IPS-20b (cell line): ENCODE measurements at regions not wholly inside any gene's neighbourhood (a gene's known extent, or its start where the extent isn't known, plus 50 kb on each side); places are given as distances from the start of the nearest gene placed in this dataset.

Source experiments
- H3K27ac ChIP-seq: one replicate; pipeline ENCODE4 v1.5.1; 2013; ENCODE audit warnings: low read length
- H3K27me3 ChIP-seq: 2 replicates; pipeline ENCODE4 v1.6.1; 2013; ENCODE audit warnings: mild to moderate bottlenecking, low read length, inconsistent platforms; ENCODE audit not compliant: insufficient read depth
- H3K36me3 ChIP-seq: 2 replicates; pipeline ENCODE4 v1.6.1; 2013; ENCODE audit warnings: low read depth, mild to moderate bottlenecking, inconsistent platforms, low read length, moderate library complexity; ENCODE audit not compliant: insufficient read depth
- H3K4me1 ChIP-seq: 2 replicates; pipeline ENCODE4 v1.6.1; 2013; ENCODE audit warnings: mild to moderate bottlenecking, control low read depth, inconsistent platforms, low read length, moderate library complexity; ENCODE audit not compliant: insufficient read depth
- H3K4me3 ChIP-seq: 2 replicates; pipeline ENCODE4 v1.5.1; 2013; ENCODE audit warnings: mild to moderate bottlenecking, low read length, inconsistent platforms
- H3K9ac ChIP-seq: 2 replicates; pipeline ENCODE4 v1.6.1; 2013; ENCODE audit warnings: low read depth, mild to moderate bottlenecking, inconsistent platforms, low read length, moderate library complexity
- H3K9me3 ChIP-seq: 2 replicates; pipeline ENCODE4 v1.6.1; 2013; ENCODE audit warnings: mild to moderate bottlenecking, low read depth, low read length, inconsistent platforms; ENCODE audit not compliant: insufficient read depth

GRCh38 chr3:94896994-94897393, 834.1 kb downstream of the NSUN3 start:
- Histone ChIP-seq H3K9ac (no peak overlapping the region), H3K27ac (no peak overlapping the region)

GRCh38 chr3:94904156-94904674, 841.4 kb downstream of the NSUN3 start:
- Histone ChIP-seq H3K27me3 (no peaks in the 10 kb centered on the region), H3K4me1 (no peaks in the 10 kb centered on the region), H3K36me3 (no peaks in the 10 kb centered on the region), H3K27ac (no peak overlapping the region), H3K9ac (no peak overlapping the region), H3K4me3 (no peak overlapping the region), H3K9me3 (no peaks in the 10 kb centered on the region)

More at GRCh38 chr3:94896994-94897393, 834.1 kb downstream of the NSUN3 start:
- no peaks in the 10 kb centered on the region for H3K36me3 ChIP-seq
- H3K9me3 ChIP-seq, result no peaks in the 10 kb centered on the region
- H3K27me3 ChIP-seq, result no peaks in the 10 kb centered on the region
- H3K4me1 ChIP-seq, result no peaks in the 10 kb centered on the region
- no peak overlapping the region for H3K4me3 ChIP-seq

- Histone ChIP-seq H3K27me3 (no peaks in the 10 kb centered on the region), H3K4me1 (no peaks in the 10 kb centered on the region), H3K9ac (no peak overlapping the region), H3K27ac (no peak overlapping the region), H3K4me3 (no peak overlapping the region), H3K9me3 (no peaks in the 10 kb centered on the region), H3K36me3 (no peaks in the 10 kb centered on the region)
Measured at GRCh38 chr3:94909726-94910125, 846.9 kb downstream of the NSUN3 start.

- no peaks in the 10 kb centered on the region for H3K4me1 ChIP-seq
- no peaks in the 10 kb centered on the region for H3K9me3 ChIP-seq
- H3K4me3 ChIP-seq, result no peak overlapping the region
- no peaks in the 10 kb centered on the region for H3K36me3 ChIP-seq
- no peak overlapping the region for H3K9ac ChIP-seq
- no peaks in the 10 kb centered on the region for H3K27me3 ChIP-seq
- no peak overlapping the region for H3K27ac ChIP-seq
Measured at GRCh38 chr3:94912656-94913055, 849.8 kb downstream of the NSUN3 start.

- H3K36me3 ChIP-seq, result no peaks in the 10 kb centered on the region
- no peak overlapping the region for H3K4me3 ChIP-seq
- H3K9me3 ChIP-seq, result no peaks in the 10 kb centered on the region
- no peak overlapping the region for H3K9ac ChIP-seq
- H3K4me1 ChIP-seq, result no peaks in the 10 kb centered on the region
- H3K27me3 ChIP-seq, result no peaks in the 10 kb centered on the region
- H3K27ac ChIP-seq, result no peak overlapping the region
Measured at GRCh38 chr3:94927175-94927574, 864.3 kb downstream of the NSUN3 start.

GRCh38 chr3:94928921-94929320, 866.1 kb downstream of the NSUN3 start:
- no peak overlapping the region for H3K4me3 ChIP-seq
- H3K9me3 ChIP-seq, result no peaks in the 10 kb centered on the region; the same call in 1 of the 2 replicates
- H3K27me3 ChIP-seq, result no peaks in the 10 kb centered on the region
- no peaks in the 10 kb centered on the region for H3K4me1 ChIP-seq
- H3K27ac ChIP-seq, result no peak overlapping the region
- H3K9ac ChIP-seq, result no peak overlapping the region
- no peaks in the 10 kb centered on the region for H3K36me3 ChIP-seq

- Histone ChIP-seq H3K9me3 (no peaks in the 10 kb centered on the region; the same call in 1 of the 2 replicates), H3K9ac (no peak overlapping the region), H3K36me3 (no peaks in the 10 kb centered on the region), H3K27me3 (no peaks in the 10 kb centered on the region), H3K4me3 (no peak overlapping the region), H3K4me1 (no peaks in the 10 kb centered on the region), H3K27ac (no peak overlapping the region)
Measured at GRCh38 chr3:94935738-94936580, 873.1 kb downstream of the NSUN3 start.

GRCh38 chr3:94937980-94938379, 875.1 kb downstream of the NSUN3 start:
- no peaks in the 10 kb centered on the region for H3K36me3 ChIP-seq
- H3K27ac ChIP-seq, result no peak overlapping the region

GRCh38 chr3:94946683-94947082, 883.8 kb downstream of the NSUN3 start:
- Histone ChIP-seq H3K9ac (no peak overlapping the region), H3K4me1 (no peaks in the 10 kb centered on the region), H3K36me3 (no peaks in the 10 kb centered on the region), H3K27ac (no peak overlapping the region), H3K9me3 (no peaks in the 10 kb centered on the region), H3K27me3 (no peaks in the 10 kb centered on the region), H3K4me3 (no peak overlapping the region)

More at GRCh38 chr3:94937980-94938379, 875.1 kb downstream of the NSUN3 start:
- Histone ChIP-seq H3K9me3 (no peaks in the 10 kb centered on the region), H3K9ac (no peak overlapping the region), H3K27me3 (no peaks in the 10 kb centered on the region), H3K4me1 (no peaks in the 10 kb centered on the region), H3K4me3 (no peak overlapping the region)

GRCh38 chr3:94961423-94962100, 898.7 kb downstream of the NSUN3 start:
- peaks cover 3% of the 10 kb centered on the region; the same call in 1 of the 2 replicates for H3K4me1 ChIP-seq

GRCh38 chr3:94965867-94966475, 903.1 kb downstream of the NSUN3 start:
- H3K4me1 ChIP-seq, result no peaks in the 10 kb centered on the region
- no peaks in the 10 kb centered on the region for H3K36me3 ChIP-seq
- H3K4me3 ChIP-seq, result no peak overlapping the region
- H3K27me3 ChIP-seq, result no peaks in the 10 kb centered on the region
- no peak overlapping the region for H3K27ac ChIP-seq
- no peak overlapping the region for H3K9ac ChIP-seq
- H3K9me3 ChIP-seq, result no peaks in the 10 kb centered on the region

More at GRCh38 chr3:94961423-94962100, 898.7 kb downstream of the NSUN3 start:
- Histone ChIP-seq H3K36me3 (no peaks in the 10 kb centered on the region), H3K27me3 (no peaks in the 10 kb centered on the region), H3K9ac (no peak overlapping the region), H3K4me3 (no peak overlapping the region), H3K27ac (no peak overlapping the region), H3K9me3 (no peaks in the 10 kb centered on the region)
